Body of pancreas (tissue), 4 donors: ENCODE measurements at regions not wholly inside any gene's neighbourhood (a gene's known extent, or its start where the extent isn't known, plus 50 kb on each side); places are given as distances from the start of the nearest gene placed in this dataset.

Experiments
- POLR2A ChIP-seq, 3 donors: fragments of 450-650 bp; IDR thresholded peaks; one replicate each; pipeline ENCODE4 v1.6.1; 2016; ENCODE audit warnings: antibody characterized with exemption in 3 of 3, mild to moderate bottlenecking in 2 of 3
- TF ChIP-seq, protein P1 (sequence below), 7 experiments: fragments of 450-650 bp in 4 of 7; fragments of 200-600 bp in 3 of 7; sonication (generic) in 3 of 7; IDR thresholded peaks; one replicate each; pipeline ENCODE4 v1.5.1; 2016 to 2019; ENCODE audit warnings: antibody characterized with exemption in 7 of 7

GRCh38 chr14:84694161-84694560 is 835.8 kb upstream of the FLRT2 start:
- TF ChIP-seq, protein P1, sequence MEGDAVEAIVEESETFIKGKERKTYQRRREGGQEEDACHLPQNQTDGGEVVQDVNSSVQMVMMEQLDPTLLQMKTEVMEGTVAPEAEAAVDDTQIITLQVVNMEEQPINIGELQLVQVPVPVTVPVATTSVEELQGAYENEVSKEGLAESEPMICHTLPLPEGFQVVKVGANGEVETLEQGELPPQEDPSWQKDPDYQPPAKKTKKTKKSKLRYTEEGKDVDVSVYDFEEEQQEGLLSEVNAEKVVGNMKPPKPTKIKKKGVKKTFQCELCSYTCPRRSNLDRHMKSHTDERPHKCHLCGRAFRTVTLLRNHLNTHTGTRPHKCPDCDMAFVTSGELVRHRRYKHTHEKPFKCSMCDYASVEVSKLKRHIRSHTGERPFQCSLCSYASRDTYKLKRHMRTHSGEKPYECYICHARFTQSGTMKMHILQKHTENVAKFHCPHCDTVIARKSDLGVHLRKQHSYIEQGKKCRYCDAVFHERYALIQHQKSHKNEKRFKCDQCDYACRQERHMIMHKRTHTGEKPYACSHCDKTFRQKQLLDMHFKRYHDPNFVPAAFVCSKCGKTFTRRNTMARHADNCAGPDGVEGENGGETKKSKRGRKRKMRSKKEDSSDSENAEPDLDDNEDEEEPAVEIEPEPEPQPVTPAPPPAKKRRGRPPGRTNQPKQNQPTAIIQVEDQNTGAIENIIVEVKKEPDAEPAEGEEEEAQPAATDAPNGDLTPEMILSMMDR (IDR thresholded peaks at IDR 0.05): no peak
- no peak for TF ChIP-seq POLR2A (IDR thresholded peaks at IDR 0.05)
